ENCODE measurements at regions not wholly inside any gene's neighbourhood (a gene's known extent, or its start where the extent isn't known, plus 50 kb on each side); places are given as distances from the start of the nearest gene placed in this dataset.

DNA sequence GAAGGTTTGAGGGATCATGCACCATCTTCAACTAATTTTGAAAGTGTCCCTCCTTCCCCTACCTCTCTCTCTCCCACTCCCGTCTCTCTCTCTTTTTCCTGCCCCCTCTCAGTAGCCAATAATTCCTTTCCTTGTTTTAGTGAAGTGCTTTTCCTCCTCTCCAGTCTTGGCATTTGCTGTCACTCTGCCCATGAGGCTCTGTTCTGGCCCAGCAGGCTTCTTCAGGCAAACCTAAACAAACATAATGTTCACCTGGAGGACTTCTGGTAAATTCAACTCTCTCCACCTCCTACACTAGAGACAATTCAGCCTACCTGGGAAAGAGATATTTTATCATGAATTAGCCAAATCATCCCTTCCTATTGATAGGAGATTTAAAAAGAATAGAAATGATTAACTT, 86.6 kb upstream of the ADRA1D start:
- TF ChIP-seq, protein P1, sequence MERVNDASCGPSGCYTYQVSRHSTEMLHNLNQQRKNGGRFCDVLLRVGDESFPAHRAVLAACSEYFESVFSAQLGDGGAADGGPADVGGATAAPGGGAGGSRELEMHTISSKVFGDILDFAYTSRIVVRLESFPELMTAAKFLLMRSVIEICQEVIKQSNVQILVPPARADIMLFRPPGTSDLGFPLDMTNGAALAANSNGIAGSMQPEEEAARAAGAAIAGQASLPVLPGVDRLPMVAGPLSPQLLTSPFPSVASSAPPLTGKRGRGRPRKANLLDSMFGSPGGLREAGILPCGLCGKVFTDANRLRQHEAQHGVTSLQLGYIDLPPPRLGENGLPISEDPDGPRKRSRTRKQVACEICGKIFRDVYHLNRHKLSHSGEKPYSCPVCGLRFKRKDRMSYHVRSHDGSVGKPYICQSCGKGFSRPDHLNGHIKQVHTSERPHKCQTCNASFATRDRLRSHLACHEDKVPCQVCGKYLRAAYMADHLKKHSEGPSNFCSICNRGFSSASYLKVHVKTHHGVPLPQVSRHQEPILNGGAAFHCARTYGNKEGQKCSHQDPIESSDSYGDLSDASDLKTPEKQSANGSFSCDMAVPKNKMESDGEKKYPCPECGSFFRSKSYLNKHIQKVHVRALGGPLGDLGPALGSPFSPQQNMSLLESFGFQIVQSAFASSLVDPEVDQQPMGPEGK (CRISPR knock-in tag; IDR thresholded peaks at IDR 0.05; ENCODE audit: borderline replicate concordance) = no peak
- TF ChIP-seq RARB (CRISPR knock-in tag; IDR thresholded peaks at IDR 0.05) (no peak), ARNTL (CRISPR knock-in tag; IDR thresholded peaks at IDR 0.05; ENCODE audit: borderline replicate concordance, low read depth) (no peak), POU6F1 (CRISPR knock-in tag; IDR thresholded peaks at IDR 0.05; ENCODE audit: borderline replicate concordance, low read depth) (no peak), ZNF70 (CRISPR knock-in tag; IDR thresholded peaks at IDR 0.05) (no peak), ZFP3 (CRISPR knock-in tag; IDR thresholded peaks at IDR 0.05) (no peak), TCF4 (CRISPR knock-in tag; IDR thresholded peaks at IDR 0.05; ENCODE audit: borderline replicate concordance) (no peak)
